OCI-LY7 (cell line): ENCODE measurements at regions not wholly inside any gene's neighbourhood (a gene's known extent, or its start where the extent isn't known, plus 50 kb on each side); places are given as distances from the start of the nearest gene placed in this dataset.

ENCODE experiments used
- BruUV-seq: library from RNA; stranded (reverse); fragments of 400-500 nt; replicated peaks from 2 replicates; lab custom pipeline; 2021; lab: Mats Ljungman, UMichigan
- CTCF ChIA-PET: fragments of 300-600 bp; sonication (Branson Sonifier 250); formaldehyde crosslinking; loops from one replicate; lab custom pipeline; 2022; ENCODE audit warnings: antibody characterized with exemption; ENCODE audit not compliant: unreplicated experiment; lab: Charles Lee
- POLR2A ChIA-PET: fragments of 300-600 bp; sonication (Branson Sonifier 250); formaldehyde crosslinking; loops from one replicate; lab custom pipeline; 2022; ENCODE audit warnings: antibody characterized with exemption; lab: Charles Lee
- DNase-seq: peaks from one replicate; pipeline ENCODE4 v3.0.0-alpha.2; 2015; ENCODE audit warnings: low spot score
- H2AFZ ChIP-seq: fragments of 200-600 bp; sonication (generic), shearing (Covaris generic); 2 replicates; pipeline ENCODE4 v1.6.1; 2014; ENCODE audit warnings: mild to moderate bottlenecking, antibody characterized with exemption, low read length, moderate library complexity
- H3K27ac ChIP-seq: fragments of 200-600 bp; sonication (generic); 2 replicates; pipeline ENCODE4 v1.5.1; 2014; ENCODE audit warnings: mixed run types, low read depth, mild to moderate bottlenecking, moderate library complexity, low read length, inconsistent platforms; ENCODE audit not compliant: poor library complexity, severe bottlenecking
- H3K36me3 ChIP-seq: fragments of 200-600 bp; sonication (generic); 2 replicates; pipeline ENCODE4 v1.6.1; 2014; ENCODE audit warnings: mild to moderate bottlenecking, antibody characterized with exemption, low read length, moderate library complexity, mixed read lengths; ENCODE audit not compliant: insufficient read depth
- H3K4me1 ChIP-seq: fragments of 200-600 bp; sonication (generic); 2 replicates; pipeline ENCODE4 v1.5.1; 2014; ENCODE audit warnings: mild to moderate bottlenecking, low read length; ENCODE audit not compliant: insufficient read depth, poor library complexity, severe bottlenecking
- H3K4me2 ChIP-seq: fragments of 200-600 bp; sonication (generic); 2 replicates; pipeline ENCODE4 v1.6.1; 2014; ENCODE audit warnings: mild to moderate bottlenecking, low read length
- H3K4me3 ChIP-seq: fragments of 200-600 bp; sonication (generic); 2 replicates; pipeline ENCODE4 v1.5.1; 2014; ENCODE audit warnings: mild to moderate bottlenecking, low read depth, low read length; ENCODE audit not compliant: poor library complexity, severe bottlenecking
- H3K79me2 ChIP-seq: fragments of 200-600 bp; sonication (generic); 2 replicates; pipeline ENCODE4 v1.6.1; 2016; ENCODE audit warnings: low read depth, mild to moderate bottlenecking, low read length, moderate library complexity, mixed read lengths; ENCODE audit not compliant: insufficient read depth
- H3K9me2 ChIP-seq: fragments of 200-600 bp; sonication (generic); 2 replicates; pipeline ENCODE4 v1.6.1; 2016; ENCODE audit warnings: mild to moderate bottlenecking, low read length, mixed read lengths; ENCODE audit not compliant: insufficient read depth
- H3K9me3 ChIP-seq: fragments of 200-600 bp; sonication (generic); 2 replicates; pipeline ENCODE4 v1.6.1; 2014; ENCODE audit warnings: mild to moderate bottlenecking, mixed run types, low read length, mixed read lengths
- H4K20me1 ChIP-seq: fragments of 200-600 bp; sonication (generic); 2 replicates; pipeline ENCODE4 v1.6.1; 2014; ENCODE audit warnings: mild to moderate bottlenecking, antibody characterized with exemption, low read length, moderate library complexity, mixed read lengths; ENCODE audit not compliant: insufficient read depth
- CTCF ChIP-seq: fragments of 200-600 bp; sonication (generic); conservative IDR thresholded peaks from 2 replicates; pipeline ENCODE4 v1.5.1; 2014; ENCODE audit warnings: mild to moderate bottlenecking, antibody characterized with exemption, low read length, moderate library complexity, mixed read lengths
- EZH2phosphoT487 ChIP-seq: fragments of 200-600 bp; sonication (generic); IDR thresholded peaks from 2 replicates; pipeline ENCODE4 v1.6.1; 2018; ENCODE audit warnings: low read depth, borderline replicate concordance, mild to moderate bottlenecking, mixed run types, antibody characterized with exemption, low read length, moderate library complexity, mixed read lengths
- intact Hi-C: fragments of 100-400 bp; cut with micrococcal nuclease; formaldehyde crosslinking; loops from one replicate; pipeline ENCODE4 v1.10.0; 2022; ENCODE audit not compliant: unreplicated experiment

- Histone ChIP-seq H3K27ac (no peak overlapping the region), H3K4me1 (peaks cover 4% of the 10 kb centered on the region), H3K79me2 (no peaks in the 10 kb centered on the region), H4K20me1 (no peaks in the 10 kb centered on the region), H3K4me3 (no peak overlapping the region), H3K9me2 (no peaks in the 10 kb centered on the region), H3K36me3 (no peaks in the 10 kb centered on the region), H2AFZ (no peak overlapping the region), H3K9me3 (no peaks in the 10 kb centered on the region), H3K4me2 (no peak overlapping the region)
- BruUV-seq, result no TSS peak
- intact Hi-C loops, result no loop called here
- no peak for DNase-seq
- ChIA-PET POLR2A (interaction anchor here (0.6 to 1.6 kb wide), 2 partner anchors 45 to 51 kb away, joined by 3 to 5 read pairs; no protein-coding TSS in a partner anchor), CTCF (no interaction called here)
- no peak for TF ChIP-seq EZH2phosphoT487
- no peak for TF ChIP-seq CTCF
Measured at GRCh38 chr12:68481181-68481941, 129.3 kb upstream of the RAP1B start.

- TF ChIP-seq EZH2phosphoT487 (no peak), CTCF (no peak)
- Histone ChIP-seq H4K20me1 (no peaks in the 10 kb centered on the region), H3K9me3 (no peaks in the 10 kb centered on the region), H2AFZ (no peak overlapping the region), H3K36me3 (no peaks in the 10 kb centered on the region), H3K9me2 (no peaks in the 10 kb centered on the region), H3K4me2 (no peak overlapping the region), H3K79me2 (no peaks in the 10 kb centered on the region), H3K4me1 (peaks cover 4% of the 10 kb centered on the region), H3K4me3 (no peak overlapping the region), H3K27ac (no peak overlapping the region)
- BruUV-seq, result no TSS peak
- DNase-seq, result no peak
- ChIA-PET POLR2A (interaction anchor here (0.6 to 1.6 kb wide), 2 partner anchors 46 to 50 kb away, joined by 3 to 5 read pairs; no protein-coding TSS in a partner anchor), CTCF (no interaction called here)
- intact Hi-C loops, result no loop called here
Measured at GRCh38 chr12:68482014-68482413, 128.7 kb upstream of the RAP1B start.

GRCh38 chr12:68482660-68483059 lies 128.0 kb upstream of the RAP1B start:
- H3K4me1 ChIP-seq, result peaks cover 4% of the 10 kb centered on the region
- no peak overlapping the region for H3K4me2 ChIP-seq
- no peak overlapping the region for H3K4me3 ChIP-seq
- no peaks in the 10 kb centered on the region for H3K9me3 ChIP-seq
- no TSS peak for BruUV-seq
- H3K36me3 ChIP-seq, result no peaks in the 10 kb centered on the region
- TF ChIP-seq CTCF (no peak), EZH2phosphoT487 (no peak)
- no peaks in the 10 kb centered on the region for H3K9me2 ChIP-seq
- H3K27ac ChIP-seq, result no peak overlapping the region
- ChIA-PET POLR2A (interaction anchor here (0.6 kb wide), 1 partner anchor 82 kb away, joined by 3 read pairs; no protein-coding TSS in a partner anchor), CTCF (interaction anchor here (1.4 kb wide), 1 partner anchor 10 kb away, joined by 3 read pairs; no protein-coding TSS in a partner anchor)
- no peaks in the 10 kb centered on the region for H3K79me2 ChIP-seq
- no peak for DNase-seq
- no peak overlapping the region for H2AFZ ChIP-seq
- H4K20me1 ChIP-seq, result no peaks in the 10 kb centered on the region
- intact Hi-C loops, result no loop called here
